Activated CD8-positive, alpha-beta memory T cell treated with anti-CD3 and anti-CD28 coated beads for 4 hours (primary cell): ENCODE measurements at regions not wholly inside any gene's neighbourhood (a gene's known extent, or its start where the extent isn't known, plus 50 kb on each side); places are given as distances from the start of the nearest gene placed in this dataset.

Experiments used
- DNase-seq, 2 donors: peaks; one replicate each; pipeline ENCODE4 v3.0.0-alpha.2; 2020; ENCODE audit warnings: low read depth in 2 of 2

DNA sequence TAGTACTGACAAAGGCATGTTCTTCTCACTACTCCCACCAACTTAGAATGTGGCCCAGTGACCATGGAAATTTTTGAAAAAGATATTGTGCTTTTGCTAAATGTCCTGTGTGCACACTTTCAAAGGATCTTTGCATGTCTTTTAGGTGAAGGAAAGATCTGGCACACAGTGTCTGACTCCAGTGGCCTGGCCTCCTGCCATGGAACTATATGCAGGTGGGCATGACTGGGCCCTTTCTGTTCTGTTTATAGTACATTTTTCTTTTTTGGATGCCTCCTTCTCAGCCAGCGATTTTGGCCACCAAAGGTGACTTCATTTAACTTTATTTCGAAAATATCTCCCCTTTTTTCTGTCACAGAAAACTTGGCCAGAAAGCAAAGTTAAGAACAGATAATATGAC lies 999.7 kb upstream of the PIK3C3 start:
- no peak for DNase-seq

DNA sequence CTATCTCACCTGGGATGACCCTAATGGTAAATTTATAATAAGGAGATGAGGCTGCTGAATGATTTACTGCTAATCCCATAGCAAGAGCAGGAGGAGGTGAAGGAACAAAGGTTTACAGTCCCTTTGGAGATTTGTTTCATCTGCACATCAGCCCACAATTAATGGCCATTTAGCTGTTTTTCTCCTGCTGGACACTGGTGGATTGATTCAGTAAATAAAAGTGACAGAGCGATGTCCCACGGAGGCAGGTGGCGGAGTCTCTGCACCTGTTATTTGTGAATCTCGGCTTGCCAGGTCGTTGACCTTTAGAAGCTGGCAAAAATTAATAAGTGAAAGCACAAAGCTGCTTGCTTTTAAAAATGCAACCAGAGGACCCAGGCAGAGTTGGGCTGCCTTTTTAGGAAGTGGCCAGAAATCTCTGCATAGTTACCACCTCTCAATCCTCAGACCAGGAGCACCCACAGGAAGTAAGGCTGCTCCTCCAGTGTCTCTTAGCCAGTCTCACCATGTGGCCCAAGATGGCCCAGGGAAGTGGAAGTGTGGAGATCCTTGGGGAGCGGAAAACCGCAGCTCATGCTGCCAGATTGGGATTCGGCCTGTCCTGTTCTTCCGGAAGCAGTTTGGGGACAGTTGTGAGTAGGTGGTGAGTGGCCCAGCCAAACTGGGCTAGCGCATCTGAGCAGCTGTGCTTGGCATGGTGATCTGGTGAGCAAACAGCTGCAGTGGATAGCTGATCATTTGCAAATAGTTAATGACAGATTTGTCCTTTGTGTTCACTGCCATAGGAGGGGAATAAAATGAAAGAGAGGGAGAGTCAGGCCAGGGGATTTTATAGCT lies 1005.7 kb upstream of the PIK3C3 start:
- DNase-seq: no peak

DNA sequence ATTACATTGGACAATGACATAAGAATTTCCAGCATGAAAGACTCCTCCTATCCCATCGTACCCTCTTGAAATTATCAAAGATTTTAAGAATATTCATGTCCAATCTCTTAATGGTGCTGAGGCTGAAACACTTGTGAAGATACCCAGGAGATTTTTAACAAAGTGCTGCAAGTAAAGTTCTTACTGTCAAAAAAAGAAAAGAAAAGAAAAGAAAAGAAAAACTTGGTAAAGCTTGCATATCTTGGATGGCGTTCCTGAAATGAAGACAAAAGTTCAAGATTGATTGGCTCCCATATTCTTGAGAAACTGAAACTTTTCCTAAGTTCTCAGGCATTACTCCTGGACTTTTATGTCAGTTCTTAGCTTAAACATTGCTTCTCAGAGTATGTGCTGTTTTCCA lies 1010.5 kb upstream of the PIK3C3 start:
- no peak for DNase-seq

GRCh38 chr18:40939656-40940515 lies 1015.1 kb upstream of the PIK3C3 start:
- no peak for DNase-seq

DNA sequence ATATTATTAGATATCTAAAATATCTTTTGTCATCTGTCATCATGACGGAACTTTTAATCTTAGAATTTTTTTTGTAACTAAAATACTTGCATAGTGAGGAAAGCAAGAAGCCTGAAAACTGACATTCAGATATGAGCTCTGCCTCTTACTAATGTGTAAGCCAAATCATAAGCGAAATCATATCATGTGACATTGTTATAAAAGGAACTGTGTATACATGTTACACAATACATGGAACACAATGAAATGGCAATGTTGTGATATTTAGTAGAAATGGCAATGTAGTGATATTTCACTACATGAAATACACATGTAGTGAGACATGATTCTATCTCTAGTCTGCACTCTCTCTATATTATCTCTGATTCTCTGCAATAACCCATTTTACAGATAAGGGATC lies 1016.4 kb upstream of the PIK3C3 start:
- DNase-seq: no peak

DNA sequence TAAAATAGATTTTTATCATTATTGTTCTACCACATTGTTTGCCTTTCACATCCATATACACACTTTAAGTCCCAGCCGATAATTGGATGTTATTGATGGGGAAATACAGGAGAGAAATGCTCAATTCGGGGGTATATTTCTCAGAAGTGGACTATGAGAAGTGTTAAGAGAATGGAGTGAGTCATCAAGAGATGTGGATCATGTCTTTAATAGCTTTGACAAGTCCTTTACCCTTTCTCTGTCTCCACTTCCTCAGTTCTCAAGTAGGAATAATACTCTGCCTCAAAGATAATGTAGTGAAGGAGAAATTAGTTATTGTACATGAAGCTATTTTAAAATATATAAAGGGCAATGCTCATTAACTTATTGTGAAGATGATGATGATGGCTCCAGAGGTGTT lies 1017.6 kb upstream of the PIK3C3 start:
- DNase-seq: no peak

GRCh38 chr18:40935423-40935822 lies 1019.6 kb upstream of the PIK3C3 start:
- no peak for DNase-seq

GRCh38 chr18:40932862-40933261 lies 1022.2 kb upstream of the PIK3C3 start:
- no peak for DNase-seq

DNA sequence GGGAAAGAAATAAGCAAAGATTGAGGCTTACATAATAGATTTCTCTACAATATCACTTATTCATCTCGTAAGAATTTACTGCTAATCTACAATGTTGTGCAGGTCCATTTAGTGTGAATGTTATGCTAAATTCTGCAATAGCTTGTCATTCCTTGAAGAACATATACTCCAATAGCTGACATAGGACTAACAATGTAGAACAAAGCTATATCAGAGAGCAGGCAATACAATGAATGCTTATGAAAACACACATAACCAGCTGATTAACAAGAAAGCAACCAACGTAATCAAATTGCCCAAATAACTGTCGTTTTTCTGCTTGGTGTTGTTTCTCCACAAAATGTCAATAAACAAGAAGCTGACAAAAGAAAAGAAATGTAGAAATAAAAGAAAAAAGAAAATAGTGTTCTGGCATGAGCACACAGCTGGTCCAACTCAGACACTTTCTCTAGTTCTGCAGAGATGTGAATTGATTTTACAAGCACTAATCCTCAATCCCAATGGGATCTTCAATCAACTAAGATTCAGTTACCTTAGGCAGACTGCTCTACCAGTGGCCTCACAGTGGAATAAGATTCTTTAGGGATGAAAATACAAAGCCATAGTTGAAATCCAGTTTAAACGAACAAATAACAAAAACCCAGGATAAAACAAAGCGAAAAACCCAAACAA lies 1024.7 kb upstream of the PIK3C3 start:
- no peak for DNase-seq

DNA sequence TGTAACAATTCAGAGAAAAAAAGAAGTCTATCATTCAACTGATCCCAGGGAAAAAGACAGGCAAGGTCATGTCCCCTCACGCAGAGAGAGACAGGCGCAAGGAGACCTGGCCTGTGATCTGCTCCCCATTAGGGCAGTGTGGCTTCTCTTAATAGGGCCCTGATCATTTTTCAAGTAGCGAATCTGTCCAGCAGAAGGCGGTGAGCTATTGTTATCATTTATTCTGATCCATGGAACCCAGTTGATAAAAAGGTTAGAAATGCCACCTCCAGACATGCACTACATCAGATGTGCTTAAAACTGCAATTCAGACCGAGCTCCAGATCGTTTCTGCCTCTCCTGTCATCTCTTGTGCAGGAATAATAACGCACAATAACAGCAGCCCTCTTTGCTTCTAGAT lies 1025.6 kb upstream of the PIK3C3 start:
- no peak for DNase-seq

- no peak for DNase-seq
Observed at GRCh38 chr18:40926679-40927078, 1028.4 kb upstream of the PIK3C3 start.

GRCh38 chr18:40925071-40925541 lies 1029.9 kb upstream of the PIK3C3 start:
- DNase-seq: no peak

- no peak for DNase-seq
Observed at GRCh38 chr18:40921845-40922629, 1033.0 kb upstream of the PIK3C3 start.

GRCh38 chr18:40917056-40917455 lies 1038.0 kb upstream of the PIK3C3 start:
- no peak for DNase-seq

DNA sequence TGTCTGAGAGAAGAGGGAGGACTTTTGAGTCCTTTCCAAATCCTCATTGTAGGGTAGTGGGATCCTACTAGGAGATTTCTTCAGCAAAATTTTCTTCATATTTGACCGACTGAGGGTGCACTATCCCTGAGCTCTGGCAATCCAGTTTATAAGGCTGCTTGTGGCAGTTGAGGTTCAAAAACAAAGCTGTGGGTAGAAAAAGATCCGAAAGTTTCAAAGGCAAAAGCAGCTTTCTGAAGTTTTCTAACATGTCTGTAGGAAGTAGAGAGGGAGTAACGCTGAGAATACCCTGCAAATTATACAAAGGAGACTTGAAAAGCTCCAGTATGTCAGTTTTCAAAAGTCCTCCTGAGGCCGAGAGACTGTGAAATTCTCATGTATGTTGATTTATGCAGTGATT lies 1039.3 kb upstream of the PIK3C3 start:
- DNase-seq: no peak

GRCh38 chr18:40911582-40912254 lies 1043.3 kb upstream of the PIK3C3 start:
- no peak for DNase-seq

DNA sequence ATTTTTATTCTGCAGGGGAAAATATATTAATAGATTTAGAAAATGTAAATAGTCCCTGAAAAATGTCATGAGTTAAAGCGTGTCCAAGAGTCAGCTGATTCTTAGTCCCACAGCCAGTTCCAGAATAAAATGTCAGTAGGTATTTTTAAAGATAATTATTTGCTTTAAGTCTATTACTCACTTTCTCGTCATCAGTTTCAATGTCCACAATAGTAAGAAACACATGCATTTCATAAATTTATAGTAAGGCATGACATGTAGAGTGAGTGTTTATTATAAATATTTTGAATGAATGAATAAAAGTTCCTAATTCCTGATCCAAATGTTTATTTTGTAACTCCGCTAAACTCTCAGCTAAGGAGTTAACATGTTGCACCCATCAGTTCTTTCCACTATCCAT lies 1044.0 kb upstream of the PIK3C3 start:
- no peak for DNase-seq

DNA sequence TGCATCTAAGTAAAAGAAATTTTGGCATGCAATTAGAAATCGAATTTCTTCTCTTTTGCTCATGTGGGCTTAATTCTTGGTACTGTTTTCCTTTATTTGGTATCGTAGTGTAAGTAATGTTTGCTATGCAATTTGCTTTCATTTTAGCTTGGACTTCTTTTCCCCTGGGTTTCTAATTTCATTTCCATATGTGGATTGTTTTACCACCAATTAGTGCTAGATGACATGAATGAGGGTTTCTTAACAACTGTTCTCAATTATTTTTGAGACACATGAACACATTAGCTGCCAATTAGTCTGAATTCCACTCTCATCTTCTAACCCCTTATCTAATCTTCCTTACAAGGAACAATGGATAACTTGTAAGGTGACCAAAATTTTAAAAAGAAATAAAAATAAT lies 1047.2 kb upstream of the PIK3C3 start:
- no peak for DNase-seq

DNA sequence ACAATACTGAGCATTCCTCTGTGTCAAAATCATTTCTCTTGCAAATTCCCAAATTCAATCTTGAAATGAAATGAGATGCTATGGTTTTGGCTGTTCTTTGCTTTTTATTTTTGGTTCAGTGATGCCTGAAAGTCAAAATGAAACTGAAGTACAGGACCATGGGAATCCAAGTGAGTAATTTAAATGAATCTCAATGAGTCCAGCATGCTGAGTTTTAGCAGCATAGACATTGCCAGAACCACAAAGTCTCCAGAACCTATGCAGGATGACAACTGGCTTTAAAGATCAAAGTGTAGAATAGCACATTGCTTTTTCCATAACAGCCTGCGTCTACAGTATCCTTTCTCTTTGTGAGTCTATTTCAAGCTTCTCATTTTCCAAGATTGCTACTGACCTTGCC lies 1050.7 kb upstream of the PIK3C3 start:
- no peak for DNase-seq

- no peak for DNase-seq
Observed at GRCh38 chr18:40902436-40902835, 1052.6 kb upstream of the PIK3C3 start.

GRCh38 chr18:40897884-40898283 lies 1057.2 kb upstream of the PIK3C3 start:
- no peak for DNase-seq
